Endothelial cell of umbilical vein (primary cell): ENCODE measurements at regions not wholly inside any gene's neighbourhood (a gene's known extent, or its start where the extent isn't known, plus 50 kb on each side); places are given as distances from the start of the nearest gene placed in this dataset.

Source experiments
- BruUV-seq: library from RNA; stranded (reverse); fragments of 400-500 nt; replicated peaks from 2 replicates; lab custom pipeline; 2021; lab: Mats Ljungman, UMichigan
- CTCF ChIA-PET: fragments of 300-600, 350-600 bp; sonication (Branson Sonifier 250); formaldehyde crosslinking; loops from one replicate; lab custom pipeline; 2021; ENCODE audit warnings: antibody characterized with exemption, inconsistent platforms; lab: Charles Lee
- POLR2A ChIA-PET: fragments of 300-600, 350-600 bp; sonication (Branson Sonifier 250); formaldehyde crosslinking; loops from one replicate; lab custom pipeline; 2021; ENCODE audit warnings: antibody characterized with exemption, inconsistent platforms; lab: Charles Lee
- DNase-seq: peaks from one replicate; pipeline ENCODE4 v3.0.0-alpha.2; 2011; ENCODE audit warnings: low read depth, low spot score
- FAIRE-seq: peaks from 2 replicates; lab custom pipeline; 2011; peaks lifted over from hg19 to GRCh38; lab: Jason Lieb, UNC
- H2AFZ ChIP-seq: 2 replicates; pipeline ENCODE4 v1.6.0; 2012; ENCODE audit warnings: low read depth, low read length, control low read depth, inconsistent platforms
- H3K27ac ChIP-seq: 2 replicates; pipeline ENCODE4 v1.5.1; 2011; ENCODE audit warnings: low read depth, mild to moderate bottlenecking, control low read depth, low read length, moderate library complexity; ENCODE audit not compliant: insufficient read depth
- H3K27me3 ChIP-seq, 2 experiments: 2 replicates each; pipeline versions ENCODE4 v1.6.0 to v1.6.1; 2011; ENCODE audit warnings: low read length in 2 of 2, mixed read lengths in 1 of 2; ENCODE audit not compliant: control insufficient read depth in 2 of 2, insufficient read depth in 2 of 2
- H3K36me3 ChIP-seq, 2 experiments: 2 replicates in 1 of 2; 3 replicates in 1 of 2; pipeline ENCODE4 v1.5.1; 2011; ENCODE audit warnings: low read length in 2 of 2, mild to moderate bottlenecking in 1 of 2, moderate library complexity in 1 of 2; ENCODE audit not compliant: control insufficient read depth in 2 of 2, insufficient read depth in 2 of 2; ENCODE audit errors: extremely low read depth in 1 of 2
- H3K4me1 ChIP-seq: 3 replicates; pipeline ENCODE4 v1.5.1; 2011; ENCODE audit warnings: mild to moderate bottlenecking, low read length; ENCODE audit not compliant: control insufficient read depth, insufficient read depth; ENCODE audit errors: extremely low read depth
- H3K4me2 ChIP-seq: 2 replicates; pipeline ENCODE4 v1.6.1; 2011; ENCODE audit warnings: low read length, control low read depth, mixed read lengths; ENCODE audit not compliant: insufficient read depth
- H3K4me3 ChIP-seq, 3 experiments: fragments of 200-600 bp in 1 of 3; sonication (generic), shearing (Covaris generic) in 1 of 3; replicated peaks in 1 of 3; 2 replicates each; pipeline ENCODE4 v1.5.1; 2011 to 2016; ENCODE audit warnings: control low read depth in 3 of 3, low read length in 3 of 3, mild to moderate bottlenecking in 2 of 3, inconsistent platforms in 1 of 3, low read depth in 1 of 3, moderate library complexity in 1 of 3; ENCODE audit not compliant: insufficient read depth in 1 of 3
- H3K79me2 ChIP-seq: 2 replicates; pipeline ENCODE4 v1.6.0; 2012; ENCODE audit warnings: low read length, inconsistent platforms; ENCODE audit not compliant: control insufficient read depth, insufficient read depth
- H3K9ac ChIP-seq: replicated peaks from 2 replicates; pipeline ENCODE3; 2011; ENCODE audit warnings: low read length, control low read depth; ENCODE audit not compliant: insufficient read depth; ENCODE audit errors: extremely low read depth
- H3K9me1 ChIP-seq: replicated peaks from 3 replicates; pipeline ENCODE4 v1.6.0; 2011; ENCODE audit warnings: mild to moderate bottlenecking, low read length; ENCODE audit not compliant: control insufficient read depth, insufficient read depth; ENCODE audit errors: extremely low read depth
- H3K9me3 ChIP-seq: replicated peaks from 2 replicates; pipeline ENCODE4 v1.5.1; 2012; ENCODE audit warnings: low read length, inconsistent platforms; ENCODE audit not compliant: control insufficient read depth, insufficient read depth
- H4K20me1 ChIP-seq: replicated peaks from 2 replicates; pipeline ENCODE3; 2011; ENCODE audit warnings: mild to moderate bottlenecking, low read length; ENCODE audit not compliant: control insufficient read depth, insufficient read depth; ENCODE audit errors: extremely low read depth
- CTCF ChIP-seq, 2 donors: IDR thresholded peaks; 1 replicate in 1 of 2; 2 replicates in 1 of 2; pipeline ENCODE4 v1.5.1; 2011; ENCODE audit warnings: low read length in 2 of 2, mild to moderate bottlenecking in 2 of 2, moderate library complexity in 2 of 2, control low read depth in 1 of 2, inconsistent platforms in 1 of 2, low read depth in 1 of 2; ENCODE audit not compliant: insufficient read depth in 1 of 2; ENCODE audit errors: extremely low read depth in 1 of 2
- FOS ChIP-seq: IDR thresholded peaks from 2 replicates; pipeline ENCODE4 v1.6.1; 2011; ENCODE audit warnings: mild to moderate bottlenecking, low read length, moderate library complexity, borderline replicate concordance; ENCODE audit not compliant: insufficient read depth
- GATA2 ChIP-seq: IDR thresholded peaks from 2 replicates; pipeline ENCODE4 v1.7.0; 2011; ENCODE audit warnings: low read depth, mild to moderate bottlenecking, moderate library complexity, mixed read lengths, low read length; ENCODE audit not compliant: insufficient read length, insufficient read depth
- JUN ChIP-seq: IDR thresholded peaks from 2 replicates; pipeline ENCODE4 v1.6.1; 2011; ENCODE audit warnings: borderline replicate concordance, low read depth; ENCODE audit not compliant: insufficient read length, insufficient read depth
- MAX ChIP-seq: IDR thresholded peaks from 2 replicates; pipeline ENCODE4 v1.6.1; 2011; ENCODE audit not compliant: insufficient read depth, insufficient read length
- MYC ChIP-seq: IDR thresholded peaks from one replicate; pipeline ENCODE4 v1.6.1; 2011; ENCODE audit warnings: mild to moderate bottlenecking, low read depth, low read length
- POLR2A ChIP-seq: IDR thresholded peaks from 2 replicates; pipeline ENCODE4 v1.6.1; 2012; ENCODE audit warnings: low read depth, mild to moderate bottlenecking, control low read depth, low read length
- POLR2AphosphoS5 ChIP-seq: IDR thresholded peaks from 2 replicates; pipeline ENCODE4 v1.6.1; 2012; ENCODE audit warnings: low read depth, mild to moderate bottlenecking, control low read depth, low read length, moderate library complexity; ENCODE audit not compliant: insufficient read depth
- dilution Hi-C: fragments of 300-500 bp; cut with MboI; formaldehyde crosslinking; loops from one replicate; pipeline ENCODE4 v1.15.0; 2019; ENCODE audit warnings: low sequenced_read_pairs; ENCODE audit not compliant: extremely low pct_ligation_motif_present
- intact Hi-C: fragments of 100-400 bp; cut with micrococcal nuclease; formaldehyde crosslinking; loops from one replicate; pipeline ENCODE4 v1.10.0; 2022

- intact Hi-C loops, result no loop called here
- H3K4me3 ChIP-seq, result no peak overlapping the region
- H3K9me3 ChIP-seq, result no peaks in the 10 kb centered on the region
- FAIRE-seq (no peak), DNase-seq (no peak)
- no peak for TF ChIP-seq MAX
- no peak for TF ChIP-seq MYC
- H3K9me1 ChIP-seq, result no peaks in the 10 kb centered on the region
- H4K20me1 ChIP-seq, result no peaks in the 10 kb centered on the region
- H3K27me3 ChIP-seq, result no peaks in the 10 kb centered on the region
- no peak overlapping the region for H2AFZ ChIP-seq
- no peak overlapping the region for H3K4me2 ChIP-seq
- BruUV-seq, result no TSS peak
- H3K79me2 ChIP-seq, result no peaks in the 10 kb centered on the region
- CTCF ChIA-PET, result no interaction called here
- dilution Hi-C loops, result no loop called here
- no peaks in the 10 kb centered on the region for H3K4me1 ChIP-seq
- no peak overlapping the region for H3K9ac ChIP-seq
- H3K27ac ChIP-seq, result no peak overlapping the region
- POLR2A ChIA-PET, result no interaction called here
- H3K36me3 ChIP-seq, result no peaks in the 10 kb centered on the region
Measured at GRCh38 chr18:44411262-44411905, 269.3 kb upstream of the SETBP1 start.

DNA sequence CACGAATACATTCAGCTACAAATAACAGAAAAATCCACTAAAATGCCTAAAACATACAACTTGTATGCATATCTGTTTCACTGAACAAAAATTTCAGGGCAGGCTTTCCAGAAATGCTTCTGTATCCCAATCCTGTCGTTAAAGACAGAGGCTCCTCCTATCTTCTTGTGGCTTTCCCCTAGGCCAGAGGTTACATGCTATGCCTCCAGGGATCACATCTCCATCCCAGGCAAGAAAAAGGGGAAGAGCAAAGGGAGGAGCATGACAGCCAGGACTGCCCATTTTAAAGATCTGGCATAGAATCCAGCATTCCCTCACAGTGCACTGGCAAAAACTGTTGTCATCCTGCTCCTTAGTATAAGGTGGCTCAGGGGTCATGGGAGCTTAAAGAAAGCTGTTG is 268.7 kb upstream of the SETBP1 start:
- no peak overlapping the region for H2AFZ ChIP-seq
- intact Hi-C loops (no loop called here), dilution Hi-C loops (no loop called here)
- no peaks in the 10 kb centered on the region for H3K79me2 ChIP-seq
- H3K9me3 ChIP-seq, result no peaks in the 10 kb centered on the region
- no peak overlapping the region for H3K4me3 ChIP-seq
- no peaks in the 10 kb centered on the region for H3K36me3 ChIP-seq
- ChIA-PET POLR2A (no interaction called here), CTCF (no interaction called here)
- H3K4me2 ChIP-seq, result no peak overlapping the region
- no peaks in the 10 kb centered on the region for H3K27me3 ChIP-seq
- DNase-seq, result no peak
- H3K27ac ChIP-seq, result no peak overlapping the region
- BruUV-seq, result no TSS peak
- H3K4me1 ChIP-seq, result no peaks in the 10 kb centered on the region
- no peaks in the 10 kb centered on the region for H3K9me1 ChIP-seq
- no peaks in the 10 kb centered on the region for H4K20me1 ChIP-seq
- H3K9ac ChIP-seq, result no peak overlapping the region
- TF ChIP-seq JUN (no peak), POLR2A (no peak), FOS (no peak), CTCF (IDR thresholded peaks at IDR 0.05; ENCODE audit: extremely low read depth in 1 of 2, insufficient read depth in 1 of 2, low read depth in 1 of 2, low read length in 2 of 2) (no peak), POLR2AphosphoS5 (no peak), GATA2 (no peak), MYC (no peak), MAX (no peak)
- no peak for FAIRE-seq
